Testis (tissue), 2 donors: ENCODE measurements at regions not wholly inside any gene's neighbourhood (a gene's known extent, or its start where the extent isn't known, plus 50 kb on each side); places are given as distances from the start of the nearest gene placed in this dataset.

Experiments used
- POLR2A ChIP-seq: fragments of 450-650 bp; IDR thresholded peaks from one replicate; pipeline ENCODE4 v1.6.1; 2017; ENCODE audit warnings: antibody characterized with exemption, mild to moderate bottlenecking, moderate library complexity
- TF ChIP-seq, protein P1 (sequence below), 3 experiments: fragments of 450-650 bp in 2 of 3; fragments of 200-600 bp in 1 of 3; sonication (generic) in 1 of 3; IDR thresholded peaks; one replicate each; pipeline ENCODE4 v1.5.1; 2016 to 2019; ENCODE audit warnings: antibody characterized with exemption in 3 of 3, mild to moderate bottlenecking in 2 of 3, moderate library complexity in 1 of 3

- TF ChIP-seq, protein P1, sequence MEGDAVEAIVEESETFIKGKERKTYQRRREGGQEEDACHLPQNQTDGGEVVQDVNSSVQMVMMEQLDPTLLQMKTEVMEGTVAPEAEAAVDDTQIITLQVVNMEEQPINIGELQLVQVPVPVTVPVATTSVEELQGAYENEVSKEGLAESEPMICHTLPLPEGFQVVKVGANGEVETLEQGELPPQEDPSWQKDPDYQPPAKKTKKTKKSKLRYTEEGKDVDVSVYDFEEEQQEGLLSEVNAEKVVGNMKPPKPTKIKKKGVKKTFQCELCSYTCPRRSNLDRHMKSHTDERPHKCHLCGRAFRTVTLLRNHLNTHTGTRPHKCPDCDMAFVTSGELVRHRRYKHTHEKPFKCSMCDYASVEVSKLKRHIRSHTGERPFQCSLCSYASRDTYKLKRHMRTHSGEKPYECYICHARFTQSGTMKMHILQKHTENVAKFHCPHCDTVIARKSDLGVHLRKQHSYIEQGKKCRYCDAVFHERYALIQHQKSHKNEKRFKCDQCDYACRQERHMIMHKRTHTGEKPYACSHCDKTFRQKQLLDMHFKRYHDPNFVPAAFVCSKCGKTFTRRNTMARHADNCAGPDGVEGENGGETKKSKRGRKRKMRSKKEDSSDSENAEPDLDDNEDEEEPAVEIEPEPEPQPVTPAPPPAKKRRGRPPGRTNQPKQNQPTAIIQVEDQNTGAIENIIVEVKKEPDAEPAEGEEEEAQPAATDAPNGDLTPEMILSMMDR (IDR thresholded peaks at IDR 0.05), result no peak
- no peak for TF ChIP-seq POLR2A
These were observed 56.0 kb upstream of the TAB2 start for GRCh38 chr6:149261364-149262040.
